ENCODE measurements at regions not wholly inside any gene's neighbourhood (a gene's known extent, or its start where the extent isn't known, plus 50 kb on each side); places are given as distances from the start of the nearest gene placed in this dataset.
A peak's percentile ranks its signal among the peaks of the same experiment; 100 is the strongest.

DNA sequence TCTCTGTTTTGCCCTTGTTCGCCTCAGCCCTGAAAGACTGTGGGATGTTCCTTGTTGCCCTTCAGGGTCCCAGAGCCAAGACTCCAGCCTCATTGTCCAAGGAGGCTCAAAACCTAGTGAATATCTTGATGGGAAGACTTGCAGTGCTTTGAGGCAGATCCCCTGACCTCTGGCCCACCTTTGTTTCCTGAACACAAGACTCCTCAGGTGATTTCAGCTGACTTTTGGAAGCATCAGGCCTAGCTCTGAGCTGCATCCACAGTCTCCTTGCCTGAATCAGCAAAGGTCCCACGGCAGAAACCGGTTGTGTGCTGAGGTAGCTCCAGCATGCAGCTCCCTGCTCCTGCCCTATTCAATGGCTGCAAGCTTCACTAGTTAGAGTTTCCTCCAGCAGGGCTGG lies 159.3 kb upstream of the B3GAT1 start:
- H2BK15ac ChIP-seq (ENCODE audit: low read length) = 0 out of 2 replicates have a peak overlapping the region, but pooled peaks have one; percentile 76
- CTCF ChIA-PET (ENCODE audit: partially characterized antibody) = interaction anchor here (1.4 kb wide), 1 partner anchor 10 kb away, joined by 3 read pairs; no protein-coding TSS in a partner anchor
- H2AFZ ChIP-seq (ENCODE audit: low read length) = 0 out of 2 replicates have a peak overlapping the region, but pooled peaks have one; percentile 24
- POLR2A ChIA-PET (ENCODE audit: partially characterized antibody) = no interaction called here
- H3K14ac ChIP-seq (ENCODE audit: insufficient read length) = no peak overlapping the region
- H4K91ac ChIP-seq (replicated peaks; ENCODE audit: insufficient read length, low read length) = no peak overlapping the region
- H2BK120ac ChIP-seq (replicated peaks; ENCODE audit: low read depth, low read length) = no peak overlapping the region
- H3K4me1 ChIP-seq (replicated peaks in 1 of 4; ENCODE audit: control insufficient read depth in 3 of 4, insufficient read depth in 4 of 4, low read length in 3 of 4) = no peaks in the 10 kb centered on the region; a peak in 2 of 7 replicates
- no peak overlapping the region for H3K56ac ChIP-seq (replicated peaks; ENCODE audit: insufficient read length, low read depth, low read length)
- peaks cover 0 to 2% (median 0%) of the 10 kb centered on the region in 4 experiments; a peak in 1 of 7 replicates for H3K27me3 ChIP-seq (replicated peaks in 1 of 4; ENCODE audit: control insufficient read depth in 3 of 4, extremely low read depth in 1 of 4, insufficient read depth in 3 of 4, low read length in 3 of 4)
- WGBS, 2 experiments (ENCODE audit: extremely low coverage in 1 of 2, insufficient coverage in 1 of 2, insufficient read length in 1 of 2, insufficient replicate concordance in 2 of 2, low coverage in 1 of 2, low lambda C conversion rate in 2 of 2, missing lambda C conversion rate in 1 of 2) = 100% methylated on average over 3 of the region's 3 CpGs; no CpG with 5 or more reads in 1 of the 2 experiments
- H2BK5ac ChIP-seq (ENCODE audit: low read depth, low read length) = no peak overlapping the region
- no peaks in the 10 kb centered on the region for H3K23me2 ChIP-seq (ENCODE audit: low read depth, low read length)
- H2BK20ac ChIP-seq (ENCODE audit: low read length) = no peak overlapping the region
- FAIRE-seq = no peak
- no peak overlapping the region for H4K5ac ChIP-seq (ENCODE audit: insufficient read length, low read depth, low read length)
- H3K27ac ChIP-seq (ENCODE audit: low read depth, low read length) = no peak overlapping the region
- no peaks in the 10 kb centered on the region for H3K79me2 ChIP-seq (ENCODE audit: control insufficient read depth in 1 of 2, insufficient read depth in 2 of 2, low read length in 2 of 2)
- H4K20me1 ChIP-seq (replicated peaks in 1 of 2; ENCODE audit: control insufficient read depth in 1 of 2, insufficient read depth in 2 of 2, low read length in 2 of 2) = no peaks in the 10 kb centered on the region
- no peaks in the 10 kb centered on the region for H3K9me3 ChIP-seq (ENCODE audit: insufficient read depth in 2 of 2, low read depth in 1 of 2, low read length in 1 of 2)
- TF ChIP-seq HDAC2 (IDR thresholded peaks at IDR 0.05; ENCODE audit: borderline replicate concordance in 1 of 2, low read depth in 2 of 2, low read length in 2 of 2) = no peak
- TF ChIP-seq KDM5A (IDR thresholded peaks at IDR 0.05; ENCODE audit: low read length) = no peak
- TF ChIP-seq POLR2A (IDR thresholded peaks at IDR 0.05; ENCODE audit: control extremely low read depth in 1 of 2, low read depth in 2 of 2, low read length in 2 of 2) = no peak
- no peak for TF ChIP-seq TCF12 (IDR thresholded peaks at IDR 0.05; ENCODE audit: low read depth, low read length)
- no peak for TF ChIP-seq RXRA (IDR thresholded peaks at IDR 0.05; ENCODE audit: insufficient read depth, low read depth, low read length)
- TF ChIP-seq EP300 (IDR thresholded peaks at IDR 0.05; ENCODE audit: borderline replicate concordance in 1 of 2, low read depth in 2 of 2, low read length in 2 of 2) = no peak
- no peak overlapping the region for H3K4me2 ChIP-seq (ENCODE audit: insufficient read depth in 1 of 2, low read depth in 2 of 2, low read length in 2 of 2)
- no peaks in the 10 kb centered on the region for H3K36me3 ChIP-seq (ENCODE audit: control insufficient read depth in 2 of 4, insufficient read depth in 4 of 4, low read length in 3 of 4)
- H3K9ac ChIP-seq (replicated peaks in 1 of 4; ENCODE audit: extremely low read depth in 1 of 4, low read depth in 3 of 4, low read length in 3 of 4) = no peak overlapping the region
- H3K23ac ChIP-seq (ENCODE audit: insufficient read length) = no peak overlapping the region
- no peak overlapping the region for H2AK5ac ChIP-seq (ENCODE audit: low read depth, low read length)
- no peak overlapping the region for H2BK12ac ChIP-seq (ENCODE audit: low read depth, low read length)
- no peaks in the 10 kb centered on the region for H3K79me1 ChIP-seq (ENCODE audit: low read depth, low read length)
- peak in 1 of 2 experiments; percentile 42 for DNase-seq (ENCODE audit: low read depth in 1 of 2, low spot score in 2 of 2)
- no peak overlapping the region for H3K18ac ChIP-seq (ENCODE audit: extremely low read depth, low read length)
- no peak overlapping the region for H4K8ac ChIP-seq (ENCODE audit: extremely low read depth, insufficient read depth, low read length)
- H3K4ac ChIP-seq (replicated peaks; ENCODE audit: insufficient read length, low read depth, low read length) = no peak overlapping the region
- H3K4me3 ChIP-seq (ENCODE audit: extremely low read depth in 1 of 4, insufficient read depth in 2 of 4, low read depth in 3 of 4, low read length in 4 of 4) = no peak overlapping the region
